Liver (tissue), 8 donors: ENCODE measurements at regions not wholly inside any gene's neighbourhood (a gene's known extent, or its start where the extent isn't known, plus 50 kb on each side); places are given as distances from the start of the nearest gene placed in this dataset.

Source experiments
- DNase-seq: peaks from one replicate; pipeline ENCODE4 v3.0.0-alpha.2; 2017; ENCODE audit warnings: low spot score
- H3K27ac ChIP-seq, 2 donors: one replicate each; pipeline ENCODE4 v1.7.0; 2013; ENCODE audit warnings: inconsistent platforms in 2 of 2, low read length in 2 of 2, control low read depth in 1 of 2, low read depth in 1 of 2, mild to moderate bottlenecking in 1 of 2
- H3K27me3 ChIP-seq, 4 donors: one replicate each; pipeline versions ENCODE4 v1.6.1 to v1.7.0; 2013; ENCODE audit warnings: low read length in 3 of 4, inconsistent platforms in 1 of 4, mild to moderate bottlenecking in 1 of 4, moderate library complexity in 1 of 4; ENCODE audit not compliant: control insufficient read depth in 4 of 4, insufficient read depth in 4 of 4
- H3K36me3 ChIP-seq, 4 donors: one replicate each; pipeline versions ENCODE4 v1.6.1 to v1.7.0; 2013; ENCODE audit warnings: low read length in 3 of 4, mild to moderate bottlenecking in 3 of 4, low read depth in 1 of 4, moderate library complexity in 1 of 4; ENCODE audit not compliant: control insufficient read depth in 4 of 4, insufficient read depth in 3 of 4
- H3K4me1 ChIP-seq, 4 donors: one replicate each; pipeline versions ENCODE4 v1.6.1 to v1.7.0; 2013; ENCODE audit warnings: low read length in 3 of 4, mild to moderate bottlenecking in 3 of 4, moderate library complexity in 1 of 4; ENCODE audit not compliant: control insufficient read depth in 4 of 4, insufficient read depth in 4 of 4
- H3K4me3 ChIP-seq, 3 donors: one replicate each; pipeline versions ENCODE4 v1.6.1 to v1.7.0; 2013; ENCODE audit warnings: low read length in 3 of 3, control low read depth in 1 of 3, low read depth in 1 of 3, mild to moderate bottlenecking in 1 of 3
- H3K9ac ChIP-seq, 2 donors: one replicate each; pipeline ENCODE4 v1.7.0; 2013; ENCODE audit warnings: low read length in 2 of 2, mild to moderate bottlenecking in 2 of 2, moderate library complexity in 2 of 2, control low read depth in 1 of 2, low read depth in 1 of 2
- H3K9me3 ChIP-seq, 4 donors: one replicate each; pipeline versions ENCODE4 v1.6.1 to v1.7.0; 2013; ENCODE audit warnings: low read length in 3 of 4; ENCODE audit not compliant: control insufficient read depth in 4 of 4
- ATF3 ChIP-seq: IDR thresholded peaks from 2 replicates; pipeline ENCODE4 v1.6.1; 2016; ENCODE audit warnings: antibody characterized with exemption
- CTCF ChIP-seq: fragments of 150-350 bp; IDR thresholded peaks from 2 replicates; pipeline ENCODE4 v1.5.1; 2017; ENCODE audit warnings: improper control_type of control experiment, low read depth, low read length; ENCODE audit not compliant: missing input control
- EGR1 ChIP-seq, 2 donors: IDR thresholded peaks; 2 replicates each; pipeline ENCODE4 v1.6.1; 2016 to 2018; ENCODE audit warnings: antibody characterized with exemption in 2 of 2, low read depth in 2 of 2
- FOXA1 ChIP-seq: IDR thresholded peaks from 2 replicates; pipeline ENCODE4 v1.6.1; 2016; ENCODE audit warnings: antibody characterized with exemption
- FOXA2 ChIP-seq: IDR thresholded peaks from 2 replicates; pipeline ENCODE4 v1.6.1; 2016; ENCODE audit warnings: antibody characterized with exemption
- GABPA ChIP-seq, 2 donors: IDR thresholded peaks in 1 of 2; conservative IDR thresholded peaks in 1 of 2; 2 replicates each; pipeline ENCODE4 v1.6.1; 2016; ENCODE audit warnings: antibody characterized with exemption in 2 of 2, mild to moderate bottlenecking in 1 of 2, moderate library complexity in 1 of 2
- HNF4A ChIP-seq, 2 donors: conservative IDR thresholded peaks; 2 replicates each; pipeline ENCODE4 v1.6.1; 2016; ENCODE audit warnings: antibody characterized with exemption in 2 of 2, mild to moderate bottlenecking in 2 of 2
- HNF4G ChIP-seq: IDR thresholded peaks from 2 replicates; pipeline ENCODE4 v1.6.1; 2016; ENCODE audit warnings: antibody characterized with exemption
- JUND ChIP-seq, 2 donors: IDR thresholded peaks; 2 replicates each; pipeline ENCODE4 v1.6.1; 2016; ENCODE audit warnings: antibody characterized with exemption in 2 of 2
- MAX ChIP-seq: IDR thresholded peaks from 2 replicates; pipeline ENCODE4 v1.6.1; 2016; ENCODE audit warnings: antibody characterized with exemption
- NR2F2 ChIP-seq: IDR thresholded peaks from 2 replicates; pipeline ENCODE4 v1.6.1; 2016; ENCODE audit warnings: antibody characterized with exemption
- RAD21 ChIP-seq, 2 donors: IDR thresholded peaks; 2 replicates each; pipeline ENCODE4 v1.6.1; 2016; ENCODE audit warnings: antibody characterized with exemption in 2 of 2, mild to moderate bottlenecking in 2 of 2
- REST ChIP-seq: IDR thresholded peaks from 2 replicates; pipeline ENCODE4 v1.6.1; 2016; ENCODE audit warnings: antibody characterized with exemption, mild to moderate bottlenecking
- RXRA ChIP-seq, 2 donors: IDR thresholded peaks; 2 replicates each; pipeline ENCODE4 v1.6.1; 2017 to 2018; ENCODE audit warnings: antibody characterized with exemption in 2 of 2, mild to moderate bottlenecking in 1 of 2
- SP1 ChIP-seq: IDR thresholded peaks from 2 replicates; pipeline ENCODE4 v1.6.1; 2018; ENCODE audit warnings: antibody characterized with exemption, mild to moderate bottlenecking
- YY1 ChIP-seq: IDR thresholded peaks from 2 replicates; pipeline ENCODE4 v1.6.1; 2016; ENCODE audit warnings: antibody characterized with exemption, mild to moderate bottlenecking
- ZBTB33 ChIP-seq: IDR thresholded peaks from 2 replicates; pipeline ENCODE4 v1.6.1; 2016; ENCODE audit warnings: antibody characterized with exemption
- WGBS: extraction: QIAGEN DNeasy Blood & Tissue Kit; methylation state at CpG from one replicate; pipeline ENCODE4 v1.1.7; 2013; 5-methylcytosine and 5-hydroxymethylcytosine counted together
- donor health status: healthy.
- donor health status: healthy.
- donor health status: healthy.
- donor health status: healthy.
- donor health status: healthy.

GRCh38 chr18:51527826-51528225, 330.3 kb upstream of the MEX3C start:
- WGBS, result 86% methylated on average over 1 of the region's 1 CpG
- Histone ChIP-seq H3K9ac (no peak overlapping the region), H3K4me1 (no peaks in the 10 kb centered on the region), H3K27ac (no peak overlapping the region), H3K27me3 (no peaks in the 10 kb centered on the region), H3K9me3 (no peaks in the 10 kb centered on the region), H3K36me3 (no peaks in the 10 kb centered on the region), H3K4me3 (no peak overlapping the region)
- DNase-seq, result no peak
- TF ChIP-seq GABPA (IDR thresholded peaks at IDR 0.05 in 1 of 2, conservative IDR thresholded peaks at IDR 0.05 in 1 of 2), result no peak
- TF ChIP-seq HNF4G, result no peak
- TF ChIP-seq JUND (IDR thresholded peaks at IDR 0.05), result no peak
- TF ChIP-seq SP1, result no peak
- no peak for TF ChIP-seq HNF4A (conservative IDR thresholded peaks at IDR 0.05)
- no peak for TF ChIP-seq NR2F2
- no peak for TF ChIP-seq ZBTB33
- no peak for TF ChIP-seq FOXA2
- TF ChIP-seq ATF3, result no peak
- no peak for TF ChIP-seq REST
- TF ChIP-seq EGR1 (IDR thresholded peaks at IDR 0.05; ENCODE audit: low read depth in 2 of 2), result no peak
- TF ChIP-seq FOXA1, result no peak
- TF ChIP-seq CTCF, result no peak
- no peak for TF ChIP-seq RAD21 (IDR thresholded peaks at IDR 0.05)
- no peak for TF ChIP-seq RXRA (IDR thresholded peaks at IDR 0.05)

- no peaks in the 10 kb centered on the region for H3K36me3 ChIP-seq
Measured at GRCh38 chr18:51531501-51531900, 334.0 kb upstream of the MEX3C start.

More at GRCh38 chr18:51531501-51531900, 334.0 kb upstream of the MEX3C start:
- TF ChIP-seq HNF4A (conservative IDR thresholded peaks at IDR 0.05), result no peak
- no peak for TF ChIP-seq YY1
- no peak for TF ChIP-seq CTCF
- no peak for TF ChIP-seq MAX
- TF ChIP-seq REST, result no peak
- TF ChIP-seq GABPA (IDR thresholded peaks at IDR 0.05 in 1 of 2, conservative IDR thresholded peaks at IDR 0.05 in 1 of 2), result no peak
- no peak for TF ChIP-seq JUND (IDR thresholded peaks at IDR 0.05)
- TF ChIP-seq RAD21 (IDR thresholded peaks at IDR 0.05), result no peak
- TF ChIP-seq NR2F2, result no peak
- no peak overlapping the region for H3K27ac ChIP-seq
- DNase-seq, result no peak
- 90% methylated on average over 5 of the region's 5 CpGs for WGBS
- H3K9ac ChIP-seq, result no peak overlapping the region
- H3K4me1 ChIP-seq, result no peaks in the 10 kb centered on the region
- H3K27me3 ChIP-seq, result no peaks in the 10 kb centered on the region
- no peak overlapping the region for H3K4me3 ChIP-seq
- H3K9me3 ChIP-seq, result no peaks in the 10 kb centered on the region
